ENCODE measurements at regions not wholly inside any gene's neighbourhood (a gene's known extent, or its start where the extent isn't known, plus 50 kb on each side); places are given as distances from the start of the nearest gene placed in this dataset.

- TF ChIP-seq CTCF (conservative IDR thresholded peaks at IDR 0.05; ENCODE audit: low read length) (no peak), EZH2phosphoT487 (IDR thresholded peaks at IDR 0.05; ENCODE audit: borderline replicate concordance) (no peak)
Observed at GRCh38 chr6:71373943-71374342, 85.3 kb downstream of the OGFRL1 start.

Data from Loucy (cell line).